ENCODE measurements at regions not wholly inside any gene's neighbourhood (a gene's known extent, or its start where the extent isn't known, plus 50 kb on each side); places are given as distances from the start of the nearest gene placed in this dataset.

- intact Hi-C loops (cut with DNase I) = no loop called here
- WGBS, 2 donors = 75 to 77% methylated on average over 3 of the region's 3 CpGs
- no peak overlapping the region for H3K27ac ChIP-seq
- DNase-seq = no peak
- TF ChIP-seq POLR2A (IDR thresholded peaks at IDR 0.05) = no peak
- TF ChIP-seq CTCF (IDR thresholded peaks at IDR 0.05) = no peak
- no peaks in the 10 kb centered on the region for H3K9me3 ChIP-seq
- H3K36me3 ChIP-seq = no peaks in the 10 kb centered on the region
- no peaks in the 10 kb centered on the region for H3K27me3 ChIP-seq
- H3K4me1 ChIP-seq = no peaks in the 10 kb centered on the region
- no peak overlapping the region for H3K4me3 ChIP-seq (replicated peaks in 1 of 3)
These were observed 52.1 kb upstream of the DUSP22 start for GRCh38 chr6:240151-240550.

- no peaks in the 10 kb centered on the region for H3K27me3 ChIP-seq
- TF ChIP-seq POLR2A (IDR thresholded peaks at IDR 0.05) = no peak
- no peak for TF ChIP-seq CTCF (IDR thresholded peaks at IDR 0.05)
- H3K36me3 ChIP-seq = no peaks in the 10 kb centered on the region
- intact Hi-C loops (cut with DNase I) = no loop called here
- 61 to 63% methylated on average over 5 of the region's 5 CpGs for WGBS, 2 donors
- DNase-seq = no peak
- no peak overlapping the region for H3K27ac ChIP-seq
- H3K4me3 ChIP-seq (replicated peaks in 1 of 3) = no peak overlapping the region
- H3K4me1 ChIP-seq = no peaks in the 10 kb centered on the region
- H3K9me3 ChIP-seq = no peaks in the 10 kb centered on the region
These were observed 50.9 kb upstream of the DUSP22 start for GRCh38 chr6:241336-241865.
